ENCODE measurements at regions not wholly inside any gene's neighbourhood (a gene's known extent, or its start where the extent isn't known, plus 50 kb on each side); places are given as distances from the start of the nearest gene placed in this dataset.

DNA sequence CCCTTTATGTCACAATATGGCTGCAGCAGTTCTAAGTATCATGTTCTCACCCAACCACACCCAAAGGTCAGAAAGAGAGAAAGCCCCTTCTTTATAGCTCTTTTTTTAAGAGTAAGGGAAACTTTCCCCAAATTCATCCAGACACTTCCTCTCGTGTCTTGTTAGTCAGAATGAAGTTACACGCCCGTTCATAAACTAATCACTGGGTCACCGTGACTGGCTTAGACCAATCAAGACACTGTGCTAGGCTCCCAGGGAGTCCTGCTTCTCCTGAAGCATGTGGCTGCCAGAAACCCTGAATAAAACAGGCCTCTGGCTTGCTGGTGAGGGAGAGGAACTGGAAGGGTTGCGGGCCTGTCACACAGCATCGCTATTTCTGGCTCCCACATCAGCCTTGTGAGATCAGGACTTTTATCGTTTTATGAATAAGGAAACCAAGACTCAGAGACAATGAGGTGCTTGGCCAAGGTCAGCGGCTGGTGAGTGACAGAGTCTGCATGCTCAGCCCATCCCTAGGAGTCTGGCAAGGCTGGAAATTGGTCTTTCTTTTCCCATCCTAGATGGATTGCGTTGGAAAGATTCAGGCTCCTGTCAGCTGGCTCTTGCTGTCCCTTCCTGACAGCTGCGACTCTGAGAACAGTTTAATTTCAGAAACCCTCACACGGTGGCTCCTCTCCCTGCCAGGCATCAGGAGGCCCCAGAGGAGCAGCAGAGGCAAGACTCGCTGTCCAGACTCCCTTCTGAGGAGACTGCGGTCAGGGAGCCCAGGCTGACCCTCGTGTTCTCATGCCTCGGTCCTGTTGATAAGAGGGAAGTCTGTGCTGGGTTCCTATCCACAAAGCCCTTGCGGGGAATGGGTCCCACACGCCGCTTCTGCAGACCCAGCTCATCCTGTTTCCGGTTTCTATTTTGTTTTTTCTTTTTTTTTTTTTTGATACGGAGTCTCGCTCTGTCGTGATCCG lies 104.5 kb upstream of the TAF1B start:
- no peak for DNase-seq (ENCODE audit: low spot score)

DNA sequence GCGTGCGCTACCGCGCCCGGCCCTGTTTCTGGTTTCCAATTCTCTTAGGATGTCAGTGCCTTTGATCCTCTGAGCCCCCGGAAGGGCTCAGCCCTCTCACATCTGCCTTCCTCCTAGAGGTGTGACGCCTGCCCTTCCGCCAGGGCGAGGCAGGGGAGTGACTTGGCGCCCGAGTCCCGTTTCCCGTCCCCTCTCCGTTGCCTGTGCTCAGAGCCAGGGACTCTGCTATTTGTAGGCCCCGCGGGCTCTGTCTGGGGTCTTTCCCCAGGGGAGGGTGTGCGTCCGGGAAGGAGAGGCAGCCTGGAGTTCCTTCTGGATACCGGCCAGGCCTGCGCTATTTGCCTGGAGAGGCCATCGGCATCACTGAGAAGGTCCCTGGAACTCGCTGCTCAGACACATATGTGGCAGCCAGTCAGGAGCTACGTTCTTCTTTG lies 103.7 kb upstream of the TAF1B start:
- no peak for DNase-seq (ENCODE audit: low spot score)

DNA sequence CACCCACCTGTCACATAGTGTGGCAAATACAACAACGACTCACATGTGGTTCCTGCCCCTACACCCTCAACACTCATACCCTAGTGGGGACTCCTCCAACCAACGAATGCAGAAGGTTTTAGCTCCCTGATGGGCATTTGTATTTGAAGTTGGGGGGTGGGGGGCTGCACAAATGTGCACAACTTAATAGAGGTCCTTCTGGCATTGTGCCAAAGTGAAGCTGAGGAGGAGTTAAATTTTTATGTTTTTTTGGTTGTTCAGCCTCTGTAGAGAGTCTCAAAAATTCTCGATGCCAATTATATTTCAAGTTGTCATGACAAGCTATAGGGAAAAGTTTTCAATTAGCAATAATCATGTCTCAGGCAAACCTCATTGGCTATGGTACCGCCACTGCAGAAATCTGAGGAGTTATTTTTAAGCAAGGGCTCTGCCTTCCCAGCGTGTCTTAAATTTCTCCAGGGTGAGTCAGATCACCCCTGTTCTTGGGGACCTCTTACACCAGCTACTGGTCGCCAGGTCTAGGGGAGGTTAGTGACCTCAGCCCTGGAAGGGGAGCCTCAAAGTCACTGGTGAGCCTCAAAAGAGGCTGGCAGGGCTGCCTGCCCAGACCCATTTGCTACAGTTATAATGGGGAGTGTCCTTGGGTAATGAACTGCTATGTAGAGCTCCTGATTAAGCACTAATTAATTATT lies 102.7 kb upstream of the TAF1B start:
- DNase-seq (ENCODE audit: low spot score): no peak

- no peak for DNase-seq (ENCODE audit: low spot score)
These were observed 102.2 kb upstream of the TAF1B start for GRCh38 chr2:9741110-9741509.

DNA sequence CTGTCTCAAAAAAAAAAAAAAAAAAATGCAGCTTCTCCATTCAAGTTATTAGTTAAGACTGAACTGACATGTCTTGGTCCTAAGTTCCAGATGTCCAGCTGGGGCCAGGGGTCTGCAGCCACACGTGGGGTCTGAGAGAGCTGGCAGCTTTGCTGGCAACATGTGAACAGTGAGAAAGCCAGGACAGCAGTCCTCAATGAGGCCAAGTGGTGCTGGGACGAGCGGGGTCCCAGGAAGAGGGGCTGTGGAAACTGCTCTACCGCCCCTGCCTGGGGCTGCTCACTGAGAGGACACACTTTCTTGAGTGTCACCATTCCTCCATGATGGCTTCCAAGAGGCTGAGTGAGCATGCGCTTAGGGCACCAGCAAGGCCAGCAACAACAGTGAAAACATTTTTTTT lies 100.7 kb upstream of the TAF1B start:
- no peak for DNase-seq (ENCODE audit: low spot score)

DNA sequence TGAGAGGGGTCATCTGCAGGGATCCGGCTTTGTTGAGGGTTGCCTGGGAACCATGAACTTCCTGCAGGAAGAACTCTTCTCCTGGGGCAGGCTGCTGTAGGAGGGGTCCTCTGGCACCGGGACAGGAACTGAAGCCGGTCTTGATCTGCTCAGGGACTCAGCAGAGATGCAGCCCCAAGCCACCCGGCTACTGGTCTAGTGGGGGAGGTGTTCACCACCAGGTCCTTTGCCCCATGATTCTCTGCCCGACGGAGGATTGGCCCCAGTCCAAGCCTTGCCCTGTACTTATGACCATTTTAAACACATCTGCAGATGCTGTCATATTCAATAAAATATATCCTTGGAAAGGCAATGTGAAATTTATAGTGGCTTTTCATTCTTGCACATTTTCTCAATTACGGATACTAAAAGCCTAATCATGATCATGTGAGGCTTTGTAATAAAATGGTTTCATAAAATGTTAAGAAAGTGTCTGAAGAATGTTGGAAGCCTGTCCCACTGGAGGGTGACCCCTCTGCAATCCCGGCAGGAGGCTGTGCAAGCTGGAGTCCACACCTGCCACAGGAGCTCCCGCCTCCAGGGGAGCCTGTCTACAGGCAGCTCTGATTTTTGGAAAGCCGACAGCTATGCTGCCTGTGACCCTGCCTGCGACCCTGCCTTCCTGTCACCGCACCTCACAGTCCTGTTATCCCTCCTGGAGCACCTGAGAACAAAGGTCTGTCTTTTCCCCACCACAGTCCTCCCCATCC lies 98.8 kb upstream of the TAF1B start:
- DNase-seq (ENCODE audit: low spot score): no peak

DNA sequence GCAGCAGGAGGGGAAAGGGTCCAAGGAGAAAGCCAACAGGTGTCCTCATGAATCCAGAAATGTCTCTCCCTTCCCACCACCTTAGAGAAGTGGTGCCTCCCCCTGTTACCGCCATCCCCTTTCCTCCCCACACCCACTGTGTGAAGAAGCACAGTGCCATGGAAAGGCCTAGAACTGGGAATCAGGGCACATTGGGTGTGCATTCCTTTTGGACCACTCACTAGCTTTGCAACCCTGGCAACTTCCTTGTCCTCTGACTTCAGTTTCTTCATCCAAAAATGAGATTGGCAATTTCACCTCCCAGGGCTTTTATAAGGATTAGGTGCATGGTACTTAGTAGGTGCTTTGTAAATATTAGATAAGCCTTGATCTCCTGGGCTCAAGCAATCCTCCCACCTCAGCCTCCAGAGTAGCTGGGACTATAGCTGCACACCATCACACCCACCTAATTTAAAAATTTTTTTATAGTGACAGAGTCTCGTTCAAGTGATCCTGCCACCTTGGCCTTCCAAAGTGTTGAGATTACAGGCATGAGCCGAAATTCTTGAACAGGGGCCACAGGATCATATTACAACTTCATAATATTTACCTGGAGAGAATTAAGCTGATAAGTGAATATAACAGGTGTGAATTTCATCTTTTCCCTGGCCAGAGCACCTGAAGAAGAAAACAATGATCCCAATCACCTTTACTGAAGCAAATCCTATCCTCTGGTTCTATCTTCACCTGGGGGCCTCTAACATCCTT lies 97.9 kb upstream of the TAF1B start:
- DNase-seq (ENCODE audit: low spot score): no peak

- DNase-seq (ENCODE audit: low spot score): no peak
These were observed 95.9 kb upstream of the TAF1B start for GRCh38 chr2:9747396-9747795.

DNA sequence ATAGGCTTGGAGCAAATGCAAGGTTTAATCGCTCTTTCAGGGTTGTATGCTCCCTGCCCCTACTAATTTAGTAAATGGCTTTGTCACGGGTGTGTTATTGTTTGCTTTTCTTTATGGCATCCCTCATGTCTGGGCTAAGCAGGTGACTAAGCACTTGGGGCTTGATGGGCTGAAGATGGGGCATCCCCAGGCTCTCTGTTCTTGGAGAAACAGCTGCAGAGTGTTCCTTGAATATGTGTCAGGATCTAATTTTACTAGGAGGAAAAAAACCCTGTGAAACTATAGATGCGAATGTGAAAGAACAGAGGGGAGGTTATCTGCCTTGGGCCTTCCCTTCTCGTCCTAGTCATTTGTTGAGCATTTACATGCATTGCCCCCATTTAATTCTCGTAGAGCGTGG lies 94.7 kb upstream of the TAF1B start:
- DNase-seq (ENCODE audit: low spot score): no peak

DNA sequence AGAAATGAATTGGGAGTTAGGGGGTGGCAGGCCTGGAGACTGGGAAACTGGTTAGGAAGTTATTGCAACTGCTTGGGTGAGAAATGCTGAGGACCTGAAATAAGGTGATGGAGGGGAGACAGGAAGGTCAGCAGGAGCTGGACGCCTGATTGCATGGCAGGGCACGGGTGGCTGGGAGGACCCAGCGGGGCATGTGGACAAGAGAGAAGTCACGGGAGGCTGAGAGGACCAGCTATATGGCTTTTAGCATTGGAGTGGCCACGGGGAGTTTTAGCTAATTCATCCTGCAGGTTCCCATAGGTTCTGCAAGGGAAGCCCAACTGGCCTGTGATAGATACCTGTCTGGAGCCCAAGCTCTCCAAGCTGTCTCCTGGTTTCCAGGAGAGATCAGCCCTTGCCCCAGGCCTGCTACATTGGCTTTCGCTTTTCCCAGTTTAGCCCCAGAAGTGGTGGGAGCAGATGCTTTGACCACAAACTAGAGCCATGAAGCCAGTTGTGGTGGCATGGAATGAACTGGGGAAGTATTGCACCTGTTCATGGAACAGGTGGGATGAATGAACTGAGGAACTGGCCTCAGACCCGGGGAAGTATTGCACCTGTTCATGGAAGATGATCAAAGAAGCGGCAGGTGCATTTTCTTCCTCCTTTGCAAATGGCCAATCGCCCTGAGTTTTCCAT lies 93.6 kb upstream of the TAF1B start:
- DNase-seq (ENCODE audit: low spot score): no peak

GRCh38 chr2:9750224-9751215 lies 92.8 kb upstream of the TAF1B start:
- DNase-seq (ENCODE audit: low spot score): no peak

DNA sequence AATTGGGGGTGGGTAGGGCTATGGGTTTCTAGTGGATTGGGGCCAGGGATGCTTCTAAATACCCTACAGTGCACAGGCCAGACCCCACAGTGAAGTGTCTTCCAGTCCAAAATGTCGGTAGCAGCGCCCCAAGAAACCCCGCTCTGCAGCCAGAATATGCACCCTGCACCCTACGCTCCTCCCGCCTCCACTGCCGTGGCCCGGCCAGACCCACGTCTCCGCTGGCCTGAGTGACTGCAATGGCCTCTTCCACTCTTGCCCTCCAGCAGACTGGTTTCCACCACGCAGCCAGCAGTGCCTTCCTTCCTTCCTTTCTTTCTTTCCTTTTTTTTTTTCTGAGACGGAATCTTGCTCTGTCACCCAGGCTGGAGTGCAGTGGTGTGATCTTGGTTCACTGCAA lies 91.4 kb upstream of the TAF1B start:
- DNase-seq (ENCODE audit: low spot score): no peak

DNA sequence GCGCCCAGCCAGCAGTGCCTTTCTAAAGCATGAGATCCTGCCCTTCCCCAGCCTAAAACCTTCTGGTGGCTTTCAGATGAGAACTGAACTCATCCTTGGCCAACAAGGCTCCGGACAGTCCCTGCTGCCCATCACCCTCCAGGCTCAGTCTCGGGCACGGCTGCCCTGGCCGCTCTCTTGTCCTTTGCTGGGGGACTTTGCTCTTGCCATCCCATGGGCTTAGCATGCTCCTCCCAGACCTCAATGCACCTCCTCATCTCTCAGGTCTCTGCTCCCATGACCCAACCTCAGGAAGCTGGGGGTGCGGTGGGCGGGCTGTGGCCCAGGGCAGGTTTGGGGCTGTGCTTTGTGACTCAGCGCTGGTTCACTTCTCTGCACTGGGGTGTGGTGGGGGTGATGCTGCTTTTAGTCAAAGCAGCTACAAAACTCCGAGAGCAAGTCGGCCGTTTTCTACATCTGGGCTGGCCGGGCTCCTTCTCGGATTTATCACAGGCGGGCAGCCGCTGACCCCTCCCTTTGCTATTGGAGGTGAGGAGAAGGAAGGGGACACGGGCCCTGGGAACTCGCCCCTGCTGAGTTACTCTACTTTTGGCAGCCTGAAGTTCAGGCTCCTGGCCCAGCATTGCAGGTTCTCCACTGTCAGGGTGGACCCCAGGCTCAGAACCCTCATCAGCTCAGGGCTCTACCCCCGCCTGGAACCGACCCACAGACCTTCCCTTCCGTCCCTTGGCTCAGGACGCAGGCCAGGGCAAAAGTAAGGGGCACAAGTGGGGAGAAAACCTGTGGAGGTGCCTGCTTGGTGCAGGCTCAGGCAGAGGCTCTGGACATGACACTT lies 90.6 kb upstream of the TAF1B start:
- no peak for DNase-seq (ENCODE audit: low spot score)

- DNase-seq (ENCODE audit: low spot score): no peak
These were observed 90.0 kb upstream of the TAF1B start for GRCh38 chr2:9753276-9753600.

GRCh38 chr2:9753665-9754531 lies 89.4 kb upstream of the TAF1B start:
- DNase-seq (ENCODE audit: low spot score): no peak

DNA sequence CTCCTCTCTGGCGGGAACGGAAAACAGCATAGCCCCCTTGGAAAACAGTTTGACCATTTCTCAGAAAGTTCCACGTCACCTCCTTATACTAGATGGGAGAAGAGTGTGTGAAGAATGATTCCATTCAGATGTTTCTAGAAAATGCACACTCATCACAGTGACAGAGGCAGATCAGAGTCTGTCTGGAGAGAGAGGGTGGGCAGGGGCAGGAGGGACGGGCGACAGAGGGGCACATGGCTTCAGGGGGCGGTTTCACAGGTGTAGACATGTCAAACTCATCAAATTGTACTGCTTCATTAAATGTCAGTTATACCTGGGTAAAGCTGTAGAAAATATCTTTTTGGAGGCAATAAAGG lies 88.8 kb upstream of the TAF1B start:
- no peak for DNase-seq (ENCODE audit: low spot score)

DNA sequence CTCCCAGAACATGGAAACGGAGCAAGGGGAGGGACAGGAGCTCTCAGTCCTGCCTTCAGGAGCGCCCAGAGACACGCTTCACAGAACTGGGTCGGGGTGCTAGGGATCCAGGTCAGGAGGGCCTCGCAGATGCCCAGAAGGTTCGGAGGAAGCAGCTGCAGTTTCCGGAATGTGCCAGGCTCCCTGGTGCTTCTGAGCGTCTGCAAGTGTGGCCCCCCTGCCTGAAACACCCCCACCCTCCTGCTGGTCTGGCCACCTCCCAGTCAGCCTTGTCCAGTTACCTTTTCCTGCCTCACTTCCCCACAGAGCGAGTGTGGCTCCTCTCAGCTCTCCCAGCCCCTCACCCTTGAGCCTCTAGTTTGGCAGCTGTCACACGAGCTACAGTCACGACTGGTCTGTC lies 88.3 kb upstream of the TAF1B start:
- no peak for DNase-seq (ENCODE audit: low spot score)

DNA sequence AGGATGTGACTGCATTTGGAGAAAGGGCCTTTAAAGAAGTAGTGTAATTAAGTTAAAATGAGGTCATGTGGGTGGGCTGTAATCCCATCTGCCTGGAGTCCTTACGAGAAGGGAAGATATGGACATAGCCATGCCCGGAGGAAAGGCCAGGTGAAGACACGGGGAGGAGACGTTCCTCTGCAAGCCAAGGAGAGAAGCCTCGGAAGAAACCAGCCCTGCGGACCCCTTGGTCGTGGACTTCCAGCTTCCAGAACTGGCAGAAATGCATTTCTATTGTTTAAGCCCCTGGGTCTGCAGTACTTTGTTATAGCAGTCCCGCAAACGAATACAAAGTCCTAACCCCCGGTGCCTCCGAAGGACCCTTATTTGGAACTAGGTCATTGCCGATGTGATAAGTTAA lies 87.6 kb upstream of the TAF1B start:
- DNase-seq (ENCODE audit: low spot score): no peak
